Suppressor macrophage treated with lipopolysaccharide for 4 hours (primary cell): ENCODE measurements at regions not wholly inside any gene's neighbourhood (a gene's known extent, or its start where the extent isn't known, plus 50 kb on each side); places are given as distances from the start of the nearest gene placed in this dataset.
A peak's percentile ranks its signal among the peaks of the same experiment; 100 is the strongest.

Experiments
- DNase-seq: peaks from one replicate; pipeline ENCODE4 v3.0.0-alpha.2; 2020

DNA sequence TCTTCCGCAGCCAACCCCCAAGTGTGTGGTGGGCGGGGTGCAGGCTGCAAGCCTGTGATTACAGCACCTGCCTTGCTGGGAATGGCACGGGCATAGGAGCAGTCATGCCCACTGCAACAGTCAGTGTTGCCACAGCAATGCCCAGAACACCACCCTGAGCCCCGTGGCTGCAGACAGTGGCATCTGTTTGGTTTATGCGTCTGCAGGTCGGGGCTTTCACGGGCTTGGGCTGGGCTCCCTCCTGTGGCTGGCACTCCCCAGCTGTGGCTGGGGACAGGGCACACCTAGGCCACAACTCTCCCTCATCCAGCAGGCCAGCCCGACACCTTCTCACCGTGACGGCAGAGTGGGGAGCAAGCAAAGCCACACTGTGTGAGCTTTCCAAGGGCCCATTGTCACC, 115.3 kb upstream of the C1QTNF9B start:
- no peak for DNase-seq

DNA sequence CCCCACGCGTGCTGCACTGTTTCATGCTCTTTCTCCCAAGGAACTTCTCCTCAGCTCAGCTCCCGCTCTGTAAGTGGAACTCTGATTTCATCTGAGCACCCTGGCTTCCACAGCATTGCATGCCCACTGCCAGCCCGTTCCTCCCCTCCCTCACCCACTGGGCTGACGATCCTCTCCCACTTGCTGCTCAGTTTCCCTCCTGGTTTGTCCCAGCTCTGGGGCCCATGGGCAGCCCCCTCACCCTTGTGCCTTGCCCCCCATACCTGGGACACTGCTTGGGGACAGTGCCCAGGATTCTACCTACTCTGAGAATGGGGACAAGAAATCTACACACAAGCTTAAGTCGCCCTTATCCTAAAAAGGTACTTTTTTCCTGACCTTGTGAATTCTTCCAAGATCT, 115.9 kb upstream of the C1QTNF9B start:
- no peak for DNase-seq

DNA sequence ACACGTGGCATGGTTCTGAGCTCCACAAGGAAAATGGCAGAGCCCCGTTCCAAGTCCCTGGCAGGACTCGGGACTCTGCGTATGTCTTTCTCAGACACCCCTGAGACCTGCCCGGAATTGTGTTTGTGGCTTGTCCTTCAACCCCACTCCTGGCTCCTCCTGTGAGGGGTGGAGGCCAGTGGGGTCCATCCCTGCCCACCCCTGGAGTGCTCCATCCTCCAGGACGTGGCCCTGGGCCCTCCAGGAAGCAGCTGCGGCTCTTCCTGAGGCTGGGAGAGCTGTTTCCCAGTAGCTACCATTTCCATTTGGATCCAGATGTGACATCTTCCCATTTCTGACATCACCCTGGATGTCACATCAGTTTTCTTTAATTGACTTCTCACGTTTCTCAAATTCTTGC, 118.7 kb upstream of the C1QTNF9B start:
- no peak for DNase-seq

DNA sequence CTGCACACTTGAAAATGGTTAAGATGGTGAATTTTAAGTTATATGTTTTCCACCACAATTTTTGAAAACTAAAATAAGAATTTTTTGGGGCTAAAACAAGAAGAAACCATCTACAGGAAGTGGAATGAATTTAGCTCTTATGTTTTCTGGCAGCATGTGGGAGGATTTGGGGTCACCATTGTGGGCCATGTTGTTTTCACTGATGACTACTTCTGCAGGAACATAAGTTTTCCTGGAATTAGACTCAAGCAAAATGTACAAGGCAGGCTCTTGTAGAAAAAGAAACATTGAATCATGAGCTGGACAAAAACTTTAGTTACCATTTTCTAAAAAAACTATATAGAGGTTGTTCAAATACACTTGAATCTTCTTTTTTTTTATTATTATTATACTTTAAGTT, 125.3 kb upstream of the C1QTNF9B start:
- no peak for DNase-seq

DNA sequence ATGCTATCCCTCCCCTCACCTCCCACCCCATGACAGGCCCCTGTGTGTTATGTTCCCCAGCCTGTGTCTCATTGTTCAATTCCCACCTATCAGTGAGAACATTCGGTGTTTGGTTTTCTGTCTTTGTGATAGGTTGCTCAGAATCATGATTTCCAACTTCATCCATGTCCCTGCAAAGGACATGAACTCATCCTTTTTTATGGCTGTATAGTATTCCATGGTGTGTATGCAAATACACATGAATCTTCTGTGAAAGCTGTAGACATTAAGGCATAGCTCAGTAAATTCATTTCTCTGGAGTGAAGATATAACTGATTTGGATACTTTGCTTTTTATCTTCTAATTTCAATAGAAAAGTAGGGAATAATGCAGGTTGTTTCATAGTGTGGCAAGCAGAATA, 125.8 kb upstream of the C1QTNF9B start:
- no peak for DNase-seq

DNA sequence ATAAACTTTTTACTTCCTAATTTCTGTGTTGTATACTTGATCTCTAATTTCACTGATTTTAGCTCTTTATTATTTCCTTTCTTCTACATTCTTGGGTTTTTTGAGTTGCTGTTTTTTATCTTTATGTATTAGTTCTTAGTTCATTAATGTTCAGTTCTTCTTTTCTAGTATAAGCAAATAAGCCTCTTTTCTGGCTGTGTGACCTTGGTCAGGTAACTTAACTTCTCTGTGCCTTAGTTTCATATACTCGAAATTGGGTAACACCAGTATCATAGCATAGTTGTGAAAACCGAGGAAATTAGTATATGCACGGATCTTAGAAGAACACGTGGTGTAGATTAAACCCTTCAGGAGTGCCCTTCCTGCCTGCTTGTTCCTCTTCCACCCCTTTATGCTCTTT, 130.2 kb upstream of the C1QTNF9B start:
- DNase-seq, result no peak

DNA sequence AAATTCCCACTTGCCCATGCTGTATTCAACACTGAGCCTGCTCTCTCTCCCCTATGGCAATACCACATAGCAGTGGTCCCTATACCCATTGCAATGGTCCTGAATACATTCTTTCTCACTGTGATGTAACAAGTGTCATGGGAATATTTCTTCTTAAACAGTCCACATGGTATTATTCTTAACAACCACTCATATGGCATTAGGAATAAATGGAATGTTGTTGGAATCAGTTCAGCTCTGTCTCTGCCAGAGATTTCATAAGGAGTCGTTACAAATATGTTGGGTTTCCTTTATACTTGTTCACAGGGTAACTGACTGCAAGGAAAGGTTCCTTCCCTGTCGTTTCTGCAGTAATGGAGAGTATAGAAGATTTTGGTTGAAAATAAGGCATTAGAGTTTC, 128.3 kb upstream of the SPATA13 start:
- DNase-seq, result no peak

DNA sequence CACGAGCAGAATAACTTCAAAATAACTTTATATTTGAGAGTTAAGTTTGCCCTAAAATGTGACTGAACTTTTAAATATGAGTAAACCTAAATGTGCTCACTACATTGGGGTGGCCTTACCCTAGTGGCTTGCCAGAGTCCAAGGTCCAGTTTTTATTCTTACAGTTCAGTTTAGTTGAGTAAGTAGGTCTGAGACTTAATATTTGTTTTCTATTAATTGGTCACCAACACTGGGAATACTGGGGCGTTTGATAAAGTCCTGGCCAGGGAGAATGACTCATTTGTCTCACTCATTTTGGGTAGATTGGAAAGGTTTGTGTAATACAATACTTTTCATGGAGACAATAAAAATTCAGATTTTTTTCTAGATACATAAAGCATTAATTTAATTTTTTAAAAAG, 127.8 kb upstream of the SPATA13 start:
- no peak for DNase-seq

DNA sequence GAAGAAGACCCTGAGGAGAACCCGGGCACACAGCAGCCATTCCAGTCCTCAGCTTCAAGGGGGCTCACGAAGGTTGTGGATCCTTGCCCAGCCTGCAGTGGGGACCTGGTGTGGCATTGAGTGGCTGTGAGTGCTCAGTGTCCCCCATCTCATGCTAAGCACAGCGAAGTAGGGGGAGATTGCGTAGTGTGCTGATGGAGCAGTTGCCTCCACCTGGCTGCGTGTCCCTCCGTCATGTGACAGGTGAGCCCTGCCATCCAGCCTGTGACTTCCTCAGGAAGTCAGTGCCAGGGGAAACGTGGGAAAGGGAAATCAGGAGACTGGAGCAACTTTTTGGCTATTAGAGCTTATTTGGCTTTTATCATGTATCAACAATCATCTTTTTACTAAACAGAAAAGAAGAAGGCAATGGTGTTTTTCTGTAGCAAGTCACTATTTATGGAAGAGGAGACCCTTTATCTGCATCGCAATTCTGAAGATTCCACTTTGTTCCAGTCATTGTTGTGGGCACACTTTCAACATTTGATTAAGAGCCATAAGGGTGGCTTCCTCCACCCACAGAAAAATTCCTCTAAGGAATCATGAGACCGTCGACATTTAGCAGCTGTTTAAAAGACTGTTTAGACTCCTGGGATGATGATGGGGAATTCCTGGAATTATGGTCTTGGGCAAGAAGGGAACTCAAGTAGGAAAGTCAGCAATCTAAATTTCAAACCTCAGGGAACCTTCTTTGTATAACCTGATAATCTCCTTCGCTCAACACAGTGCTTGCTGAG, 126.8 kb upstream of the SPATA13 start:
- no peak for DNase-seq

DNA sequence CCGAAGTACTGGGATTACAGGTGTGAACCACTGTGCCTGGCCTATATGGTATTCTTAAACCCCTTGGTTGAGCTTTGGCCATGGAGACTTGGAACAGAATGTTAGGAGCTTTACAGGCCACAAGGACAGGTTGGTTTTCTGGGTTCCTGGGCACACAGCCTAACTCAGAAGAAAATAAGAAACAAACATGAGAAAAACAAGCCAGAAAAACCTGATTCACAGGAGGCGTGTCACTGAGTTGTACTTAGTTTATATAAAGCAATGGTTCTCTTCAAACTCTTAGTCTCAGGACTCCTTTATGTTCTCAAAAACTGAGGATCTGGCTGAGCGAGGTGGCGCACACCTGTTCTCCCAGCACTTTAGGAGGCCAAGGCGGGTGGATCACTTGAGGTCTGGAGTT, 125.1 kb upstream of the SPATA13 start:
- no peak for DNase-seq

DNA sequence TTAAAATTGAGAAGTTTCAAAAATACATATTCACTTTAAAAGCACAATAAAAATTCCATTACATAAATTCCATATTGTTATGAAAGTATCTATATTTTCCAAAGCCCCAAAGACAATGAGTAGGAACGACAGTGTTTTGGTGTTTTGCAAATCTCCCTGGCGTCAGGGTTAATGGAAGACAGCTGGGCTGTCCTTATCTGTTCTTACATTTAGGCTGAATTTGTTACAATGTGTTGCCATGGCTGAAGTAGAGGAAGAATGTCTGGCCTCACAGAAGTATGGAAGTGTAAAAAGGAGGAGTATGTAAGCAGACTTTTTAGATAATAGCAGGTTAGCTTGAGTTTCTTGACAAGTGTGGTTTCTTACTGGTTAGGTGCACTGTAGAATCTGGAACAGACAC, 124.4 kb upstream of the SPATA13 start:
- no peak for DNase-seq

DNA sequence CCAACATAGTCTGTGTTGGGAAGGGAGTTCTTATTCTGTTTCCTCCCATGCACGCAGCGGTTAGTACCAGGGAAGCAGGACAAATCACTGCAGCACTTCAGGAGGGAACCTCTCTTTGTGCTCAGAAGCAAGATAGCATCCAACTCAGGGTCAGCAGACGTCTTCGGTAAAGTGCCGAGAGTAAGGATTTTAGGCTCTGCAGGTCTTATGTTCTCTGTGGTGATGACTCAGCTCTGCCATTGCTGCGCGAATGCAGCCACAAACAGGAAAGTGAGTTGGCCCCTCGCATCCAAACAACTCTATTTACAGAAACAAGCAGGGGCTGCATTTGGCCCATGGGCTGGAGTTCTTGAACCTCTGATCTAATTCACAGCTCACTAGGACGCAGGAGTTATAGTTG, 122.1 kb upstream of the SPATA13 start:
- no peak for DNase-seq

DNA sequence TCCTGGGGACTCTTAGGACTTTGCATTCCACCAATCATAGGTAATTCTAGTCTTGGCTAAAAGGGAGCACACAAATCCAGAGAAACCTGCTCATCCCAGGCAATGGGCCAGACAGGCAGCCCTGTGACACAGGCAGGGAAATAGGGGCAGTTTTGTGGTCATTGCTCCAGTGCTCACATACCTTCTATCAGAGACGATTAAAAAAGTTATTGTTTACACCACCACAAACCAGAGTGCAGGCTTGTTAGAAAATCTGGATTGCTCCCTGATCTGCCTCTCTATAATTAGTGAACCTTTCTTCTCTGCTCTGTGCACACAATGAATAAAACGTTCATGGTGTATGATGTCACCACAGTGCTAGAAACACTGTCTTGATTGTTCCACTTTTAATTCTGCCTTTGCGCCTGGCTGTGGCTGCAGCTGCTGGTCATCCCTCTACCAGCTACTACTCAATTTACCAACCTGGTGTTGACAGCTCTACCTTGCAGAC, 121.6 kb upstream of the SPATA13 start:
- DNase-seq, result no peak

DNA sequence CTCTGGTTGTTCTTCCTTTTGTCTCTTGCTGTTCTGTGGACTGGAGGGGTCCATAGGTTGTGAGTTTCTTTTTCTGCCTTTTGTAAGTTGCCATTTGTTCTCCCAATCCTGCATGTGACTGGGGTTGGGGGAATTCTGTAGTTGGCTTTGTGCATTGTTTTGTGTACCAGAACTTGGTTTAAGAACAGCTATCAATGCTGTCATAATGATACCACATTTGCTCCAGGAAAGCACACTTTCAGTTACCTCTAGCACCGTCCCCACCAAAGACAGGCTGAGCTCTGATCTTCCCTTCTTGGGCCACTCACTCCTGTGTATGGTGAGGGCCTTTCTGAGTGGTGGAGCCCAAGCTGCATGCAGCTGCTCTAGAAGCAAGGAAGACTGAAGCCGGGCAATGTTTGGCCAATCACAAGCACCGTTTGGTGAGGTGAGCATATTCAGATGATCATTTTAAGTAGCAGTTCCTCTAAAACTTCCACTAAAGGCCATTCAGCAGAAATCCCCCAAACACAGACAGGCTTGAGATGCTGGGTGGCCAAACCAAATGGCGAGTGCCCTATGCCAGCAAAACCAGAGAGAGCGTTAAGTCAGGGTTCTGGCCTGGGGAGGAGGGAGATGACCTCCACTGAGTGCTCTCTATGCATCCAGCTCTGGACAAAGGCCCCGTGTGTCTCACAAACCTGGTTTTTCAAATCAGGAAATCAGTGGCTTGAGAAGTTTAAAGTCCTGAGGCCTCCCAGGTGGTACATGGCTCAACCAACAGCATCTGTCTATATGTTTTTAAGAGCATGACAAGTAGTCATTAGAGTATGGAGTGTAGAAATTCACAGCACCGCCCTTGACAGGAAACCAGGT, 120.7 kb upstream of the SPATA13 start:
- DNase-seq, result no peak

DNA sequence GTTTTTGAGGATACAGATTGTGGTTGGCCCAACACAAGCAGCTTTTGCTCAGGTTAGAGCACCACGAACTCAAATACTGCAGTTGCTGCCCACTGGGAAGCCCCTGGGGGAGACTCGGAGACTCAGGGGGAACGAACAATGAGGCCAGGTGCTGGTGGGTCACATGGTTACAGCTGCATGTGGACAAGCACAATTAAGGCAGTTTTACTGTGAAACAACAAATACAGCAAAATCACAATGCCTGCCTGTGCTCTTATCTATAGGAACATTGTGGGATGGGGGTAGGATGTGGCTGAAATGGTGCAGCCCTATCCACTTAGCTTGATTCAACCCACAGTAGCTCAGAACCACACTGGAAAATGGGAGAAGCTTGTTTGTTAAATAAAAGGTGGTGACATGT, 119.7 kb upstream of the SPATA13 start:
- no peak for DNase-seq

DNA sequence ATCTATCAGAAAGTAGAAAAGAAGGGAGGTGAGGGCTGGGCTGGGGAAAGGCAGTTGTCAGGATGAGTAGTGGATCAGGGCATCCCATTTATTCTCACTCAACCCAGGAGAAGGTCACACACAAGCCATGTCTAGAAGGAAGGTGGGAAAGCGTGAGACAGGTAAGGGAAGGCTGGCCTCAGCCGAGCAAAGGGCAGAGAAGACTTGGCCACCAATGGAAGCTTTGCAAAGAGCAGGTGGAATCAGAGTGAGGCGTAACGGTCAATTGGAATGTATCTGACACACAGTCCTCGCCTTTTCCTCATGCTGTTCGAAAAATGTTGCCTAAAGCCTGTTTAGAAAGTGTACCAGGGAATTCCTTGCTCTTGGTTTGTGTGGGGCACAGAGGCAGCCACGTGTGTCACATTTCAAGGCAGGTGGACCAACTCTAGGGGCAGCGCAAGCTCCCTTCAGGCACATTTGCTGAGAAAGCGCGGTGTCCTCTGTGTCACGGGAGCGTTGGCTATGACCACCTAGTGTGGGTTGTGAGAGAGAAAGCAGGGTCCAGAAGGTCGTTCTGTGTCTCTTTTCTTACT, 118.8 kb upstream of the SPATA13 start:
- DNase-seq, result no peak

DNA sequence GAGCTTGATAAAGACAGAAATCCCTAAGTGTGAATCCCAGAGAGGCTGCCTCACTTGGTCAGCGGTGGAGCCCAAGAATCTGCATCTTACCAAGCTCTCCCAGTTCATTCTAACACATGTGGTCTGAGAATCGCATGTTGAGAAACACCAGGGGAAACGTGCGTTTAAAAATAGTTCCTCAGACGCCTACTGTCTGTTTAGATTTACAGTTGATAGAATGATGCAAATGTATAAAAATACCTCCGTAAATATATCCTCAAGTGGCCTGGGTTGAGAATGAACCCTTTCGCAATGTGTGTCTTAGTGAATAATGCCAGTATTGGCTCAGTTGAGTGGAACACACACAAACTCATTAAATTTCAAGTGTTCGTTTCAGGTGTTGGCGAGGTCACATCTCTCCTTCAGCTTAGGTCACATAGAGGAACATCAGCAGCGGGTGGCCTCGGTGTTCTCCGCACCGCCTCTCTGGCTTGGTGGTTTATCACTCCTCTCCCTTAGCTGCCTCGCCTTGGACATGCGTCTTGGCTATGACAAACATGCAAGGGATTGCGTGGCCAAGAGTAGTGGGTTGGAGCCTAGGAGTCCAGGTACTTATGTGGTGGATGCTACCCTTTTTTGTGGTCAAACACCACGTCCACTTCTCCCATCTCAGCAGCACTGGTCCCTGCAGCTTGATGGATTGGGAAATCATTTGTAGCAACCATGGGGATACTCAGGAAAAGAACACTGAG, 117.6 kb upstream of the SPATA13 start:
- no peak for DNase-seq

DNA sequence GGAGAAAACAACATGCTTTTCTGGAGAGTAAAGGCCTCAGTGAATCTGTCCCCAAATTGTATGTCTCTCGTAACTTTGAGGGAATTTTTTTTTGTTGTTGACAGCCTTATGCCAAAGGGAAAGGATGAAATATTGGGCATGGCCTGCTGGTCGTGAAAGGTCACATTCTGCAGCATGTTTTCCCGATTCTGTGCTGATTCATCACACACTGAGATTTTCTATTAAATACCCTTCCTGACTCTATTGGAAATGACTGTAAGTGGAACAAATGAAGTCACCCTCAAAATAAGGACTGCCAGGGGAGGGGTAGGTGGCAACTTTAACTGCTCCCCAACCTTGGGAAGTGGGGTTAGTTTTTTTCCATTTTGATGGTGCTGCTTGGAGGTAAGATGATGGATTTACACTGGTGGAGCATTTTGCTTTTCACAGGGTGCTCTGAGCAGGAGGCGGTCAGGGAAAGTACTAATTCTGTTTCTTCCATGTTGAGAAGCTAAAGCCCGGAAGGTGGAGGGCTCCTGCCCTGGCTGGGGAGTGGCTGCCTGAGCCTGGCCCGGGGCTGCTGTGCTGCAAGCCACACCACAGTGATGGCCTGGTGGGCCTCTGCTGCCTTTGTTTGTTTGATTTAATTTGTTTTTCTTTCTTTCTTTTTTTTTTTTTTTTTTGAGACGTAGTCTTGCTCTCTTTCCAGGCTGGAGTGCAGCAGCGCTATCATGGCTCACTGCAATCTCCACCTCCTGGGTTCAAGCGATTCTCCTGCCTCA, 116.8 kb upstream of the SPATA13 start:
- DNase-seq, result no peak

DNA sequence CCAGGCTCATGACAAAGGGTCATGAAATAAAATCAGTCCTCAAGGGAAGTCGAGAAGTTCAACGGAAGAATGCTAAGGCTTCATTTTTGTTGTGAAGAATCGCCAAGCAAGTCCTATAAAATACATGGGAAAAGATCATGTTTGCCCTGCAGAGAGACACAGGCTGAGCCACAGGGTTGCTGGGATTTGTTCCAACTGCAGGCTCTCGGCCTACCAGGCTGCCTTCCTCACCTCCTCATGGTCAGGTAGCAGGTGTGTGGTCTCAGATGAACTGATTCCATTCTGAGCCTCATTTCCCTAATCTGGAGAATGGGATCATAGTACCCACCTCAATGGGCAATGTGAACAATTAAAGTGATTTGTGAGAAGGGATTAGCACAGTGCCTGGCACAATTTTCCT, 114.9 kb upstream of the SPATA13 start:
- DNase-seq, result no peak

DNA sequence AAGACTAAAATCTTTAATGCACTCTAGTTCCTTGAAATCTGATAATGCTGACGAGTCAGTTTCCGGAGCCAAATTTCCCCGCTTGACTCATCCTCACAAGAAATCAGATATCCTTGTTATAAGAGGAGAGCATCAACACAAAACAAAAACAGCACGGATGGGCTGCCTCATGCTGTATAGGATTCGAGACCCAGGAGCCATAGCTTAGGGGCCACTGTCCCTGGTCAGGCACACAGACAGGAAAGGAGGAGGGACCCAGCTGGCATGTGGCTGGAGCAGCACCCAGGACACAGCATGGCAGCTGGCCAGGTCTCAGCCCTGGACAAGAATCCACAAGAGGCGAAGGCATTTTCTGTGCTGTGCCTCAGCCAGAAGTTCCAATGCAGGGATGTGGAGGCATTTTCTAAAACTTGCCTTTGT, 110.2 kb upstream of the SPATA13 start:
- peak; percentile 6 for DNase-seq

DNA sequence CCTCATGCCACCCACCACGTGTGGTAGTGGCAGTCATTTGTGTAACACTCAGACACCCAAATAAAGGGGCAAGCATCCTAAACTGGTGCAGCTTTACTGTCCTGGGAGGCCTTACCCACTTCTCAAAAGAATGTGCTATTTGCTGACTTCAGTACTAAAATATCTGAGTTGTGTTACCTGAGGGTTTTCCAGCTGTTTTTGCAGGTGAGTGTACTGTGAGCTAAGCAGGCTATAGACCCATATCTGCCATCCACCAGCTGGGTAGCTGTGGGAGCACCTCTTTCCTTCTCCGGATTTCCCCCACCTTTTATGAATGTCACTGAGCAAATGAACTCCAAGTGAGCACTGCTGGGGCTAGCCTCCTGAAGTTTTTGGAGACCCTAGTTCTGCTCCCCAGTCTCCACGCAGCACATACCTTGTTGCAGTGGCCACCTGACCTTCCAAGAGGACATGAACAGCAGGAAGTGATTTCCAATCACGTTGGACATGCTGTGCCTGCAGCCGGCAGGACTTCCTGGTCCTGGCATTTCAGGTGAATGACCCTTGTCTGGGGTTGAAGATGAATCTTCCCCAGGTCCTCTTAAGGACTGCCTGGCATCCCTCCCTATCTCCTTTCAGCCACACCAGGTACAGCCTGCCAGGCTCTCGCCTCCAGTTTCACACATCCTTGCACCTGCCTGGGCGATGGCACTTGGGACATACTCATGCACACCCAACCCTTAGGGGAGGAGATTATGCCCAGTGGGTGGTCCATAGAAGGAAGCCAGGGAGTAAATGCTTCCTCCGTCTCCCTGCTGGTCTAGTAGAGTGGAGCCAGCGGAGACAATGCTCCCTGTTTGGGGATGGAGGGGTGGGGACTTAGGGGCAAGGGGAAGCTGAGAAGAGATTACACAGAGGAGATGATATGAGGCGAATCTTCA, 109.5 kb upstream of the SPATA13 start:
- no peak for DNase-seq
